Liver (tissue), 3 donors: ENCODE measurements at regions not wholly inside any gene's neighbourhood (a gene's known extent, or its start where the extent isn't known, plus 50 kb on each side); places are given as distances from the start of the nearest gene placed in this dataset.

Experiments used
- EGR1 ChIP-seq, 2 donors: IDR thresholded peaks; 2 replicates each; pipeline ENCODE4 v1.6.1; 2016 to 2018; ENCODE audit warnings: antibody characterized with exemption in 2 of 2, low read depth in 2 of 2
- HNF4G ChIP-seq: IDR thresholded peaks from 2 replicates; pipeline ENCODE4 v1.6.1; 2016; ENCODE audit warnings: antibody characterized with exemption
- JUND ChIP-seq, 2 donors: IDR thresholded peaks; 2 replicates each; pipeline ENCODE4 v1.6.1; 2016; ENCODE audit warnings: antibody characterized with exemption in 2 of 2
- NR2F2 ChIP-seq: IDR thresholded peaks from 2 replicates; pipeline ENCODE4 v1.6.1; 2016; ENCODE audit warnings: antibody characterized with exemption
- RAD21 ChIP-seq, 2 donors: IDR thresholded peaks; 2 replicates each; pipeline ENCODE4 v1.6.1; 2016; ENCODE audit warnings: antibody characterized with exemption in 2 of 2, mild to moderate bottlenecking in 2 of 2
- RXRA ChIP-seq, 2 donors: IDR thresholded peaks; 2 replicates each; pipeline ENCODE4 v1.6.1; 2017 to 2018; ENCODE audit warnings: antibody characterized with exemption in 2 of 2, mild to moderate bottlenecking in 1 of 2
- SP1 ChIP-seq: IDR thresholded peaks from 2 replicates; pipeline ENCODE4 v1.6.1; 2018; ENCODE audit warnings: antibody characterized with exemption, mild to moderate bottlenecking
- TAF1 ChIP-seq: conservative IDR thresholded peaks from 2 replicates; pipeline ENCODE4 v1.6.1; 2016; ENCODE audit warnings: antibody characterized with exemption, mild to moderate bottlenecking
- YY1 ChIP-seq: IDR thresholded peaks from 2 replicates; pipeline ENCODE4 v1.6.1; 2016; ENCODE audit warnings: antibody characterized with exemption, mild to moderate bottlenecking
- TF ChIP-seq, protein P1 (sequence below): fragments of 150-350 bp; IDR thresholded peaks from 2 replicates; pipeline ENCODE4 v1.5.1; 2017; ENCODE audit warnings: improper control_type of control experiment, low read depth, low read length; ENCODE audit not compliant: missing input control
- TF ChIP-seq, protein P2 (sequence below): IDR thresholded peaks from 2 replicates; pipeline ENCODE4 v1.6.1; 2016; ENCODE audit warnings: antibody characterized with exemption
- TF ChIP-seq, protein P3 (sequence below): IDR thresholded peaks from 2 replicates; pipeline ENCODE4 v1.6.1; 2016; ENCODE audit warnings: antibody characterized with exemption
- TF ChIP-seq, protein P4 (sequence below): IDR thresholded peaks from 2 replicates; pipeline ENCODE4 v1.6.1; 2016; ENCODE audit warnings: antibody characterized with exemption
- donor health status: healthy.
- donor health status: healthy.

- TF ChIP-seq, protein P1, sequence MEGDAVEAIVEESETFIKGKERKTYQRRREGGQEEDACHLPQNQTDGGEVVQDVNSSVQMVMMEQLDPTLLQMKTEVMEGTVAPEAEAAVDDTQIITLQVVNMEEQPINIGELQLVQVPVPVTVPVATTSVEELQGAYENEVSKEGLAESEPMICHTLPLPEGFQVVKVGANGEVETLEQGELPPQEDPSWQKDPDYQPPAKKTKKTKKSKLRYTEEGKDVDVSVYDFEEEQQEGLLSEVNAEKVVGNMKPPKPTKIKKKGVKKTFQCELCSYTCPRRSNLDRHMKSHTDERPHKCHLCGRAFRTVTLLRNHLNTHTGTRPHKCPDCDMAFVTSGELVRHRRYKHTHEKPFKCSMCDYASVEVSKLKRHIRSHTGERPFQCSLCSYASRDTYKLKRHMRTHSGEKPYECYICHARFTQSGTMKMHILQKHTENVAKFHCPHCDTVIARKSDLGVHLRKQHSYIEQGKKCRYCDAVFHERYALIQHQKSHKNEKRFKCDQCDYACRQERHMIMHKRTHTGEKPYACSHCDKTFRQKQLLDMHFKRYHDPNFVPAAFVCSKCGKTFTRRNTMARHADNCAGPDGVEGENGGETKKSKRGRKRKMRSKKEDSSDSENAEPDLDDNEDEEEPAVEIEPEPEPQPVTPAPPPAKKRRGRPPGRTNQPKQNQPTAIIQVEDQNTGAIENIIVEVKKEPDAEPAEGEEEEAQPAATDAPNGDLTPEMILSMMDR, result no peak
- TF ChIP-seq, protein P2, sequence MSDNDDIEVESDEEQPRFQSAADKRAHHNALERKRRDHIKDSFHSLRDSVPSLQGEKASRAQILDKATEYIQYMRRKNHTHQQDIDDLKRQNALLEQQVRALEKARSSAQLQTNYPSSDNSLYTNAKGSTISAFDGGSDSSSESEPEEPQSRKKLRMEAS, result no peak
- TF ChIP-seq TAF1, result no peak
- TF ChIP-seq, protein P3, sequence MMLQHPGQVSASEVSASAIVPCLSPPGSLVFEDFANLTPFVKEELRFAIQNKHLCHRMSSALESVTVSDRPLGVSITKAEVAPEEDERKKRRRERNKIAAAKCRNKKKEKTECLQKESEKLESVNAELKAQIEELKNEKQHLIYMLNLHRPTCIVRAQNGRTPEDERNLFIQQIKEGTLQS, result no peak
- TF ChIP-seq JUND (IDR thresholded peaks at IDR 0.05), result no peak
- TF ChIP-seq RXRA (IDR thresholded peaks at IDR 0.05), result no peak
- TF ChIP-seq, protein P4, sequence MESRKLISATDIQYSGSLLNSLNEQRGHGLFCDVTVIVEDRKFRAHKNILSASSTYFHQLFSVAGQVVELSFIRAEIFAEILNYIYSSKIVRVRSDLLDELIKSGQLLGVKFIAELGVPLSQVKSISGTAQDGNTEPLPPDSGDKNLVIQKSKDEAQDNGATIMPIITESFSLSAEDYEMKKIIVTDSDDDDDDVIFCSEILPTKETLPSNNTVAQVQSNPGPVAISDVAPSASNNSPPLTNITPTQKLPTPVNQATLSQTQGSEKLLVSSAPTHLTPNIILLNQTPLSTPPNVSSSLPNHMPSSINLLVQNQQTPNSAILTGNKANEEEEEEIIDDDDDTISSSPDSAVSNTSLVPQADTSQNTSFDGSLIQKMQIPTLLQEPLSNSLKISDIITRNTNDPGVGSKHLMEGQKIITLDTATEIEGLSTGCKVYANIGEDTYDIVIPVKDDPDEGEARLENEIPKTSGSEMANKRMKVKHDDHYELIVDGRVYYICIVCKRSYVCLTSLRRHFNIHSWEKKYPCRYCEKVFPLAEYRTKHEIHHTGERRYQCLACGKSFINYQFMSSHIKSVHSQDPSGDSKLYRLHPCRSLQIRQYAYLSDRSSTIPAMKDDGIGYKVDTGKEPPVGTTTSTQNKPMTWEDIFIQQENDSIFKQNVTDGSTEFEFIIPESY, result no peak
- TF ChIP-seq YY1, result no peak
- no peak for TF ChIP-seq RAD21 (IDR thresholded peaks at IDR 0.05)
- TF ChIP-seq EGR1 (IDR thresholded peaks at IDR 0.05; ENCODE audit: low read depth in 2 of 2), result no peak
- TF ChIP-seq HNF4G, result no peak
- TF ChIP-seq NR2F2, result no peak
- no peak for TF ChIP-seq SP1
These were observed 308.8 kb downstream of the TEX13C start for GRCh38 chrX:125628435-125628834.
